ENCODE measurements at regions not wholly inside any gene's neighbourhood (a gene's known extent, or its start where the extent isn't known, plus 50 kb on each side); places are given as distances from the start of the nearest gene placed in this dataset.
"Not testable (repeated sequence)": the region's sequence is repeated elsewhere in the genome, so short reads cannot be mapped to it uniquely, and the experiment has no call there.

DNA sequence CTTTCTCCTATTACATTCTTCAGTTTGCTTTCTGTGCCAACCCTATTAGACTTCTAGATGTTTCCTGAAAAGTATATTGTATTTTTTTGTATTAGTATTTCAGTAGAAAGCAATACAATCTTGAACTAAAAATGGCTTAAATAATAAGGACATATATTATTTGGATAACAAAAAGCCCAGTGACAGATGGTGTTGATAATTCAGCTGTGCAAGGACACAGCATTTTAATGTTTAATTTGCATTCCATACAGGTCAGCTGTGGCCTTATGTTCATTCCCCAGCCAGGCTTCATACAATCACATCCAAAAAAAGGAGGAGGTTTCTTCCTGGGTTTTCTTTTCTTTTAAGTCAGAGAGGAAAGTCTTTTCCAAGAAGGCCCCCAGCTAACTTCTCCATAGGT lies 236.9 kb downstream of the CD109 start:
- Histone ChIP-seq H3K27ac (ENCODE audit: low read length) (no peak overlapping the region), H3K27me3 (ENCODE audit: insufficient read depth, low read length, poor library complexity) (no peaks in the 10 kb centered on the region), H3K4me2 (ENCODE audit: insufficient read depth, low read length) (no peak overlapping the region), H3K79me2 (ENCODE audit: insufficient read depth, low read length) (no peaks in the 10 kb centered on the region), H3K9me3 (ENCODE audit: insufficient read depth, low read length, severe bottlenecking) (no peaks in the 10 kb centered on the region), H2AFZ (ENCODE audit: low read depth, low read length) (no peak overlapping the region), H4K20me1 (ENCODE audit: insufficient read depth, low read length) (no peaks in the 10 kb centered on the region), H3K4me1 (ENCODE audit: insufficient read depth, low read length) (no peaks in the 10 kb centered on the region), H3K9ac (ENCODE audit: low read depth, low read length) (no peak overlapping the region), H3K4me3 (ENCODE audit: low read depth in 1 of 2, low read length in 2 of 2) (no peak overlapping the region), H3K36me3 (ENCODE audit: insufficient read depth, low read length) (no peaks in the 10 kb centered on the region)
- no peak for ATAC-seq (ENCODE audit: insufficient read depth, low read depth)
- TF ChIP-seq EZH2 (IDR thresholded peaks at IDR 0.05; ENCODE audit: borderline replicate concordance, low read depth, low read length, severe bottlenecking), result no peak
- TF ChIP-seq, protein P1, sequence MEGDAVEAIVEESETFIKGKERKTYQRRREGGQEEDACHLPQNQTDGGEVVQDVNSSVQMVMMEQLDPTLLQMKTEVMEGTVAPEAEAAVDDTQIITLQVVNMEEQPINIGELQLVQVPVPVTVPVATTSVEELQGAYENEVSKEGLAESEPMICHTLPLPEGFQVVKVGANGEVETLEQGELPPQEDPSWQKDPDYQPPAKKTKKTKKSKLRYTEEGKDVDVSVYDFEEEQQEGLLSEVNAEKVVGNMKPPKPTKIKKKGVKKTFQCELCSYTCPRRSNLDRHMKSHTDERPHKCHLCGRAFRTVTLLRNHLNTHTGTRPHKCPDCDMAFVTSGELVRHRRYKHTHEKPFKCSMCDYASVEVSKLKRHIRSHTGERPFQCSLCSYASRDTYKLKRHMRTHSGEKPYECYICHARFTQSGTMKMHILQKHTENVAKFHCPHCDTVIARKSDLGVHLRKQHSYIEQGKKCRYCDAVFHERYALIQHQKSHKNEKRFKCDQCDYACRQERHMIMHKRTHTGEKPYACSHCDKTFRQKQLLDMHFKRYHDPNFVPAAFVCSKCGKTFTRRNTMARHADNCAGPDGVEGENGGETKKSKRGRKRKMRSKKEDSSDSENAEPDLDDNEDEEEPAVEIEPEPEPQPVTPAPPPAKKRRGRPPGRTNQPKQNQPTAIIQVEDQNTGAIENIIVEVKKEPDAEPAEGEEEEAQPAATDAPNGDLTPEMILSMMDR (IDR thresholded peaks at IDR 0.05; ENCODE audit: borderline replicate concordance, extremely low read depth, low read length, poor library complexity, severe bottlenecking), result no peak
- DNase-seq, result no peak

DNA sequence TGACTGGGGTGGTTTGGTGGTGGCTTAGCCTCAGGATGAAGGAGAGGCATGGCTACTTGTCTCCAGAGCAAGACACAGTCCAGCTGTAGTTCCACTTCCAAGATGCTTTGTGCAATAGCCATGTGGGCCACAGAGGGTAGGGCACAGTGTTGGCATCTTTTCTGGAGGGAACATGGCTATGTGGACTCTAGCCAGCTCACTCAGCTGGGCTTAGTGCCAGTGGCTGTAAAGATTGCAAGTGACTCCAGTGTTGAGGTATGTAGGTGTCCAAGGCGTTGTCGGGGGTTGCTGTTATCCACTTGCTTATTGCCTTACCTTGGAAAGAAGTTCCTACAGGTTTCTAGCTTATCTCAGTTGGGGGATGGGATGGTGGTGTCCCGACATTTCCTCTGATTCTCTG lies 233.4 kb downstream of the CD109 start:
- DNase-seq, result no peak
- Histone ChIP-seq H3K9ac (ENCODE audit: low read depth, low read length) (no peak overlapping the region), H3K79me2 (ENCODE audit: insufficient read depth, low read length) (no peaks in the 10 kb centered on the region), H2AFZ (ENCODE audit: low read depth, low read length) (no peak overlapping the region), H3K4me2 (ENCODE audit: insufficient read depth, low read length) (no peak overlapping the region), H3K27me3 (ENCODE audit: insufficient read depth, low read length, poor library complexity) (no peaks in the 10 kb centered on the region), H3K4me3 (ENCODE audit: low read depth in 1 of 2, low read length in 2 of 2) (no peak overlapping the region), H3K4me1 (ENCODE audit: insufficient read depth, low read length) (no peaks in the 10 kb centered on the region), H4K20me1 (ENCODE audit: insufficient read depth, low read length) (no peaks in the 10 kb centered on the region), H3K36me3 (ENCODE audit: insufficient read depth, low read length) (no peaks in the 10 kb centered on the region), H3K9me3 (ENCODE audit: insufficient read depth, low read length, severe bottlenecking) (no peaks in the 10 kb centered on the region), H3K27ac (ENCODE audit: low read length) (no peak overlapping the region)
- ATAC-seq (ENCODE audit: insufficient read depth, low read depth), result no peak
- no peak for TF ChIP-seq EZH2 (IDR thresholded peaks at IDR 0.05; ENCODE audit: borderline replicate concordance, low read depth, low read length, severe bottlenecking)
- TF ChIP-seq, protein P1 (IDR thresholded peaks at IDR 0.05; ENCODE audit: borderline replicate concordance, extremely low read depth, low read length, poor library complexity, severe bottlenecking), result no peak

DNA sequence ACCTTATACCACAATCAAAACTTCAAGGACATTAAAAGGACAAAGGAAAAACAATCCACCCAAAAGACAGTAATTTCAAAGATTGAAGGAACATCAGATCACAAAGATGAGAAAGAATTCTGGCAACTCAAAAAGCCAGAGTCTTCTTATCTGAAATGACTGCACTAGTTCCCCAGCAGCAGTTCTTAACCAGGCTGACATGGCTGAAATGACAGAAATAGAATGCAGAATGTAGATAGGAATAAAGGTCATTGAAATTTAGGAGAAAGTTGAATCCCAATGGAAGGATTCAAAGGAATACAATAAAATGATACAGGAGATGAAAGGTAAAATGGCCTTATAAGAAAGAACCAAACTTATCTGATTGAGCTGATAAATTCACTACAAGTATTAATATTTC lies 231.4 kb downstream of the CD109 start:
- ATAC-seq (ENCODE audit: insufficient read depth, low read depth) (no peak), DNase-seq (no peak)
- no peak overlapping the region for H3K9ac ChIP-seq (ENCODE audit: low read depth, low read length)
- H3K27ac ChIP-seq (ENCODE audit: low read length), result no peak overlapping the region
- no peak overlapping the region for H2AFZ ChIP-seq (ENCODE audit: low read depth, low read length)
- no peaks in the 10 kb centered on the region for H3K4me1 ChIP-seq (ENCODE audit: insufficient read depth, low read length)
- H3K4me2 ChIP-seq (ENCODE audit: insufficient read depth, low read length), result no peak overlapping the region
- no peaks in the 10 kb centered on the region for H3K79me2 ChIP-seq (ENCODE audit: insufficient read depth, low read length)
- no peaks in the 10 kb centered on the region for H3K36me3 ChIP-seq (ENCODE audit: insufficient read depth, low read length)
- TF ChIP-seq EZH2 (IDR thresholded peaks at IDR 0.05; ENCODE audit: borderline replicate concordance, low read depth, low read length, severe bottlenecking), result no peak
- no peak overlapping the region for H3K4me3 ChIP-seq (ENCODE audit: low read depth in 1 of 2, low read length in 2 of 2)
- H3K27me3 ChIP-seq (ENCODE audit: insufficient read depth, low read length, poor library complexity), result no peaks in the 10 kb centered on the region
- no peaks in the 10 kb centered on the region for H3K9me3 ChIP-seq (ENCODE audit: insufficient read depth, low read length, severe bottlenecking)
- H4K20me1 ChIP-seq (ENCODE audit: insufficient read depth, low read length), result no peaks in the 10 kb centered on the region

DNA sequence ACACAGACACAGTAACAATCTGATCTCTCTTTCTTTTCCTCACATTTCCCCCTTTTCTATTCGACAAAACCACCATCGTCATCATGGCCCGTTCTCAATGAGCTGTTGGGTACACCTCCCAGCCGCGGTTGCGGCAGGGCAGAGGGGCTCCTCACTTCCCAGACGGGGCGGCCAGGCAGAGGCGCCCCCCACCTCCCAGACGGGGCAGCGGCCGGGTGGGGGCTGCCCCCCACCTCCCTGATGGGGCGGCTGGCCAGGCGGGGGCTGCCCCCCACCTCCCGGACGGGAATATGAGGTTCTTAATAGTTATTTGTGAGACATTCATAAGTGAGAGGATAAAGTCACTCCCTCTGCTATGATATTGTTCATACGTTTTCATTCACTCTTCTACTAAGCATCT lies 229.7 kb downstream of the CD109 start:
- not testable (repeated sequence) for H3K27ac ChIP-seq (ENCODE audit: low read length); H4K20me1 ChIP-seq (ENCODE audit: insufficient read depth, low read length); H3K79me2 ChIP-seq (ENCODE audit: insufficient read depth, low read length); ATAC-seq (ENCODE audit: insufficient read depth, low read depth); H3K9me3 ChIP-seq (ENCODE audit: insufficient read depth, low read length, severe bottlenecking); H3K4me3 ChIP-seq (ENCODE audit: low read depth in 1 of 2, low read length in 2 of 2); H3K27me3 ChIP-seq (ENCODE audit: insufficient read depth, low read length, poor library complexity); H3K9ac ChIP-seq (ENCODE audit: low read depth, low read length); H3K4me1 ChIP-seq (ENCODE audit: insufficient read depth, low read length); H3K4me2 ChIP-seq (ENCODE audit: insufficient read depth, low read length); H3K36me3 ChIP-seq (ENCODE audit: insufficient read depth, low read length); DNase-seq; H2AFZ ChIP-seq (ENCODE audit: low read depth, low read length)
